Right lobe of liver (tissue), 4 donors: ENCODE measurements at regions not wholly inside any gene's neighbourhood (a gene's known extent, or its start where the extent isn't known, plus 50 kb on each side); places are given as distances from the start of the nearest gene placed in this dataset.

ENCODE experiments used
- POLR2A ChIP-seq: fragments of 450-650 bp; IDR thresholded peaks from one replicate; pipeline ENCODE4 v1.6.1; 2017; ENCODE audit warnings: antibody characterized with exemption, mild to moderate bottlenecking
- TF ChIP-seq, protein P1 (sequence below), 4 donors: fragments of 200-600 bp in 3 of 4; fragments of 450-650 bp in 1 of 4; IDR thresholded peaks; one replicate each; pipeline versions ENCODE4 v1.5.1 to v1.8.0; 2016 to 2022; ENCODE audit warnings: antibody characterized with exemption in 4 of 4, mild to moderate bottlenecking in 2 of 4
- donor health status: DM: no; HTN: no; CAD: no.
- donor health status: DM: no; HTN: no; CAD: no.
- donor health status: DM: no; HTN: yes; CAD: no.

- TF ChIP-seq, protein P1, sequence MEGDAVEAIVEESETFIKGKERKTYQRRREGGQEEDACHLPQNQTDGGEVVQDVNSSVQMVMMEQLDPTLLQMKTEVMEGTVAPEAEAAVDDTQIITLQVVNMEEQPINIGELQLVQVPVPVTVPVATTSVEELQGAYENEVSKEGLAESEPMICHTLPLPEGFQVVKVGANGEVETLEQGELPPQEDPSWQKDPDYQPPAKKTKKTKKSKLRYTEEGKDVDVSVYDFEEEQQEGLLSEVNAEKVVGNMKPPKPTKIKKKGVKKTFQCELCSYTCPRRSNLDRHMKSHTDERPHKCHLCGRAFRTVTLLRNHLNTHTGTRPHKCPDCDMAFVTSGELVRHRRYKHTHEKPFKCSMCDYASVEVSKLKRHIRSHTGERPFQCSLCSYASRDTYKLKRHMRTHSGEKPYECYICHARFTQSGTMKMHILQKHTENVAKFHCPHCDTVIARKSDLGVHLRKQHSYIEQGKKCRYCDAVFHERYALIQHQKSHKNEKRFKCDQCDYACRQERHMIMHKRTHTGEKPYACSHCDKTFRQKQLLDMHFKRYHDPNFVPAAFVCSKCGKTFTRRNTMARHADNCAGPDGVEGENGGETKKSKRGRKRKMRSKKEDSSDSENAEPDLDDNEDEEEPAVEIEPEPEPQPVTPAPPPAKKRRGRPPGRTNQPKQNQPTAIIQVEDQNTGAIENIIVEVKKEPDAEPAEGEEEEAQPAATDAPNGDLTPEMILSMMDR (IDR thresholded peaks at IDR 0.05) = no peak
- TF ChIP-seq POLR2A = no peak
Measured at GRCh38 chr15:35994876-35995275, 448.9 kb upstream of the DPH6 start.
